GM23248 (cell line): ENCODE measurements at regions not wholly inside any gene's neighbourhood (a gene's known extent, or its start where the extent isn't known, plus 50 kb on each side); places are given as distances from the start of the nearest gene placed in this dataset.

Experiments used
- EZH2 ChIP-seq: fragments of 200-600 bp; sonication (generic); IDR thresholded peaks from 2 replicates; pipeline ENCODE4 v1.6.1; 2018; ENCODE audit warnings: antibody characterized with exemption, mild to moderate bottlenecking; ENCODE audit not compliant: insufficient read depth, poor library complexity, severe bottlenecking
- EZH2phosphoT487 ChIP-seq: fragments of 200-600 bp; sonication (generic); IDR thresholded peaks from 2 replicates; pipeline ENCODE4 v1.6.1; 2018; ENCODE audit warnings: antibody characterized with exemption, moderate library complexity, mild to moderate bottlenecking, low read depth; ENCODE audit not compliant: insufficient read depth

GRCh38 chr1:147391114-147391513 is 148.6 kb downstream of the CHD1L start:
- TF ChIP-seq EZH2 (no peak), EZH2phosphoT487 (no peak)
